G401 (cell line): ENCODE measurements at regions not wholly inside any gene's neighbourhood (a gene's known extent, or its start where the extent isn't known, plus 50 kb on each side); places are given as distances from the start of the nearest gene placed in this dataset.

Source experiments
- DNase-seq: peaks from one replicate; pipeline ENCODE4 v3.0.0-alpha.2; 2015; ENCODE audit warnings: low spot score
- in situ Hi-C: cut with HindIII; loops from 2 replicates; pipeline ENCODE4 v1.10.0; 2016; ENCODE audit warnings: low sequenced_read_pairs, mixed read lengths

GRCh38 chr9:105828171-105828570, 133.8 kb downstream of the TMEM38B start:
- DNase-seq: no peak
- in situ Hi-C loops: no loop called here

DNA sequence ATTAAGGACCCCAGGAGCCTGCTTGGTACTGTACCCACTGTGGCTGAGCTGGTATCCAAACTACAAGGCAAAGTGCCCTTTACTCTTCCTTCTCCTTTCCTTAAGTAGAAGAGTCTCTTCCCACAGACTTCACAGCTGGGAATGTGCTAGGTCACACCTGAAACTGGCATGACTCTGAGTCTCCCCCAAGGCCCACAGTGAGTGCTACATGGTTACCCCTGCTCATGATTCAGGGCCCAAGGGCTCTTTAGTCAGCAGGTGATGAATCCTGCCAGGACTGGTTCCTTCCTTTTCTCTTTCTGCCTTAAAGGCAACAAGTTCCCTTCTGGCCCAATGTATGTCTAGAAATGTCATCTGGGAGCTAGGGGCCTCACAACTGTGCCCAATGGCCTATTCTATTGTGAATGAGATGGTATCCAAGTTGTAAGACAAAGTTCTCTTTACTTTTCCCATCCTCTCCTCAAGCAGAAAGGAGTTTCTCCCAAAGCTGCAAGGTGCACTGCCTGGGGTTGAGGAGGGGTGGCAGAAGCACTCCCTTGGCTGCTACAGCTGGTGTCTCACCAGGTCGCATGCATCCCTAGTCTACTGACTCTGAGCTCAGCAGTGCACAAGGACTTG, 134.4 kb downstream of the TMEM38B start:
- no peak for DNase-seq
- in situ Hi-C loops: no loop called here

DNA sequence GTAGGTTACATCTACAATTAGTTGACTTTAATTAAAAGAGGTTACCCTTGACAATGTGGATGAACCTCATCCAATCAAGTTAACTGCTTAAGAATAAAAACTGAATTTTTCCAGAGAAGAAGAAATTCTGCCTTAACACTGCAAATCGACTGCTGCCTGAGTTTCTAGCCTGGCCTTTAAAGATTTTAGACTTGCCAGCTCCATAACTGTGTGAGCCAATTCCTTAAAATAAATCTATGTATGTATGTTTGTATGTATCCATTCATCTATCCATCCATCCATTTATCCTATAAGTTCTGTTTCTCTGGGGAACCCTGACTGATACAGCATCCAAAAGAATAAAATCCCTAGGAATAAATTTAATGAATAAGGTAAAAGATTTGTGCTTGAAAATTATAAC, 136.1 kb downstream of the TMEM38B start:
- in situ Hi-C loops: no loop called here
- no peak for DNase-seq

- no peak for DNase-seq
- in situ Hi-C loops: no loop called here
These were observed 137.9 kb downstream of the TMEM38B start for GRCh38 chr9:105832096-105832710.

DNA sequence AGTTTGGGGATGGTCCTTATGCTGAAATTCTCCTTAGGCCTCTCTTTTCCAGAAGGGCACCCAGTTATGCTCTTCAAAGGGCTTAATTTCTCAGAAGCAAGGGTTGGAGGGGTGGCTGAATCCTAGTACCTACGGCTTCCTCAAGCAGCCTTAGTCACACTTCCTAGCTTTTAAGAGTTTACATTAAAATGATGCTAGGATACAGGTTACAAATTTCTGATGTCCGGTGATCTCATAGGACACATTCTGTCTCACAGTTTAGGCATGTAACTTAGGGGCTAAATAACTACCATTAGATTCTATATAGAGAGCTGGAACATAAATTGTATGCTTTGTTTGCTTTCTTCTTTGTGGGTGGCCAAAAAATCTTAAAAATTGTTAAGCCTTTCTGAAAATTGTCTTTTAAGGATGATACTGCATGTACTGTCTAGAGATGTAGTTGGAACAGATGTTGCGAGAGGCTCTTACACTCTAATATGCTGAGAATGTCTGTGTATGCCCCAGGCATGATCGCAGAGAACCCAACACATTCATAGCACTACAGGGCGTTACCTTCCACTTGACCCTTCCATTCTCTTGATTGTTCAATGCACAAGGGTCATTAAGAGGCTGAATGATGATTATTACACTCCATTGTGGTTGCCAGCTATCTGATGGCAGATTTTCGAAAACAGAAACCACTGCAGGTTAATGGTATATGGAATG, 139.1 kb downstream of the TMEM38B start:
- DNase-seq: no peak
- in situ Hi-C loops: no loop called here

- no peak for DNase-seq
- in situ Hi-C loops: no loop called here
These were observed 140.1 kb downstream of the TMEM38B start for GRCh38 chr9:105834404-105834803.

DNA sequence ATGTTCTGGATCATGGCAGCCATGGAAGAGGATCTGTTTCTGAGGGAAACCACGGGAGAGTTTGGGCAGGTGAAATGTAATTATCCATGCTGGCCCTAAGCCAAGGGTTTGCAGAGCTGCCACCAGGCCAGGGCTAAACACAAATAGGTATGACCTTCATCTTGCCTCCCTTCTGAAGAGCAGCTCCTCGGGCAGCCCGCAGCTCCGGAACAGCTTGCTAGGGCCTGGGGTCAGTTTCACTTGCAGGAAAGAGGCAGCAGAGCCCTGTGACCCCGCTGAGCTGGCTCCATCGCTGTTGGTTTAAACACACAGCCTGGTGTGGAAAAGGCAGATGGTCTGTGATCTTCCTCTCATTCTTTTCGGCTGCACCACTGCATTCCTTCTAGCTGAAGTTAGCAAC, 141.4 kb downstream of the TMEM38B start:
- peak; percentile 84 for DNase-seq
- in situ Hi-C loops: no loop called here

DNA sequence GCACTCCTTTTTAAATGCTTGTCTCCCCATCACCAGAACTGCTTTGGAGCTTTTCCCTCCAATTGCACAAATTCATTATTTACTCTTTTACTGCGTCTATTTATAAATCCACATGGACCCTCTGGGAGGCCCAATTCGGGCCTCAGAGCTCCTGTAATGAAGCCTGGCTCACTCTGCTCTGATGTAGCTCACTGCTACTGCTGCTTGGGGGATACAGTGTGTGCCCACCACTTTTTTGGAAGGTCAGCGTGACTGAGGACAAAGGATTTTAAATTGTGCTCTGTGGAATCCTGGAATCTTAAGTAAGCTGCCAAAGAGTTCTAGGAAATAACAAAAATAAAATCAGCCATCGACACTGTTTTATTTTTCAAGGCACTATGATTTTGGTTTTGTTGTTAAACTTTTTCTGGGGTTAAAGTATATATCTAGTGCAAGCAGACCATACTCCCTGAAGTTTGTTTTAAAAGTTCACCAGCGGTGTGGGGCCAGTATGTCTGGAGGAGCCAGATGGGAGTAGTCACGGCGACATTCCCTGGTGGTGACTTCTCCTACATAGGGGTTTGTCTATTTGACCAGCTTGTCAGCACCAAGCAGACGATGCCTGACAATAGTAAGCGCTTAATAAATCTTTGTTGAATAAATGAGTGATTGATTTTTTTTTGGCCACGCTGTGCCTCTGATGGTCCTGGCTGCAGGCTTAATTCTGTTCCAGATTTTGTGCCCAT, 142.8 kb downstream of the TMEM38B start:
- no peak for DNase-seq
- in situ Hi-C loops: no loop called here

GRCh38 chr9:105841562-105841961, 147.2 kb downstream of the TMEM38B start:
- in situ Hi-C loops: no loop called here
- DNase-seq: no peak

GRCh38 chr9:105842023-105842644, 147.8 kb downstream of the TMEM38B start:
- DNase-seq: no peak
- in situ Hi-C loops: no loop called here

DNA sequence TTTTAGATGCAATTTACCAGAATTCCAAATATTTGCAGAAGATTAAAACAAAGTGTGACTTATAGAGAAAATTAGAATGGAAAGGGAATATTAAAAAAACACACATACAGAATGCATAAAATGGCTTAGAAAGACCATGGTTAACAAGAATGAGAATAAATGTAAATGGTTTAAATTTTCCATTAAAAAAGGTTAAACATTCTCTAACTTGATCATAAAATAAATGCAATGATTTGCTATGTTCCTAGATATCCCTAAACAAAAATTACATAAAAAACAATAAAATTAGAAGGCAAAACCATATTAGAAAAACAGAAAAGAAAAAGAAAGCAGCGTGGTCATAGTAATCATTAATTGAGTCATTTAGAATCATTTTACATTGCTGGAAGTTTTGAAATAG, 152.5 kb downstream of the TMEM38B start:
- in situ Hi-C loops: no loop called here
- DNase-seq: no peak

DNA sequence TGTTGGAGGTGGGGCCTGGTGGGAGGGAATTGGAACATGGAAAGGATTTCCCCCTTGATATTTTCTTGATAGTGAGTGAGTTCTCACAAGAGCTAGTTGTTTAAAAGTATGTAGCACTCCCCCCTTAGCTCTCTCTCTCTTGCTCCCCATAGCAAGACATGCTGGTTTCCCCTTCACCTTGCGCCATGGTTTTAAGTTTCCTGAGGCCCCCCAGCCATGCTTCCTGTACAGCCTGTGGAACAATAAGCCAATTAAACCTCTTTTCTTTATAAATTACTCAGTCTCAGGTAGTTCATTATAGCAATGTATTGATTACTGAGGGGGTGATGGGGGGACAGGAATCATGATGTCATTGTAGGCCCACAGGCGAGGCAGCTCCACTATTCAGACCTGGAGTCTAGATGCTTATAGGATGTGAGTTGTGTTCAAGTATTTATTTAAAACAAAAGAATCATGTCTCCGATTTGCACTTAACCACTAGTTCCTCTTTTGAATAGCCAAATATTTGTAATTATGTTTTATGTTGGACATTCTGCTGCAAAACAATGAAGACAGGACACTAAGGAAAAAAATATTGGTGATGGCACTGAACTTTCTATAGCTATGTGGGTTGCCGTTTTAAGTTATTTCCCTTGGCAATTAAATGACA, 156.6 kb downstream of the TMEM38B start:
- in situ Hi-C loops: no loop called here
- no peak for DNase-seq

DNA sequence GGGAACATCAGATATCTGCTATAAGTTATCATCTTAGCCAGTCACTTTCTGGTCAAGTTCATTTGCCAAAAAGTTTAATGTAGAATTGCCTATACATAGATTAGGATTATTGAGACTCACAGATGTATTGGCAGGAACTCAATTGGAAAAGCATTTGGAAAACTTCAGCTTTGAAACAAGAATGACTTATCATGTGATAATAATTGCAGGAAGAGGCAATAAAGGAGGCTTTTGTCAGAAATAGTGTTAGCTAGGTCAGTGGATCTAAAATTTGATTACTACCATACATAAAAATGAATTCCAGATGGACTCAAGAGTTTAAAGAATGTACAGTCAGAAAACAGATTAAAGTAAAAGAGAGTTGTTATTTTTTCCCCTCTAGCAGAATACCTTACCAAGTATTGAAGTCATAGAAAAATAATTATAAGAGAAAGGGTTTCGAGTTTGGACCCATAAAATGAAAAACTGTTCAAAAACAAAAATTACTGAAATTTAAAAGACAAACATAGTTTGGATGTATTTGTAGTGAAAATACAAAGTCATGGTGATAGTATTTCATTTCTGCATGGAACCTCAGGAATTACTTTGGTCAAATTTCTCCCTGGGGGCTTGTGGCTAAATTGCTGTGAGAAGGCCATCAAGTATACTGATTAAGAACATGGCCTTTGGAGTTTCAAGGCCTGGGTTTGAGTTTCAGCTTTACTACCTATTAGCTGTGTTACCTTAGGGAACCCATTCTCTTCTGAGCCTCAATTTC, 159.9 kb downstream of the TMEM38B start:
- no peak for DNase-seq
- in situ Hi-C loops: no loop called here

GRCh38 chr9:105854783-105855724, 160.7 kb downstream of the TMEM38B start:
- DNase-seq: no peak
- in situ Hi-C loops: no loop called here

- no peak for DNase-seq
- in situ Hi-C loops: no loop called here
These were observed 161.6 kb downstream of the TMEM38B start for GRCh38 chr9:105855987-105856386.

DNA sequence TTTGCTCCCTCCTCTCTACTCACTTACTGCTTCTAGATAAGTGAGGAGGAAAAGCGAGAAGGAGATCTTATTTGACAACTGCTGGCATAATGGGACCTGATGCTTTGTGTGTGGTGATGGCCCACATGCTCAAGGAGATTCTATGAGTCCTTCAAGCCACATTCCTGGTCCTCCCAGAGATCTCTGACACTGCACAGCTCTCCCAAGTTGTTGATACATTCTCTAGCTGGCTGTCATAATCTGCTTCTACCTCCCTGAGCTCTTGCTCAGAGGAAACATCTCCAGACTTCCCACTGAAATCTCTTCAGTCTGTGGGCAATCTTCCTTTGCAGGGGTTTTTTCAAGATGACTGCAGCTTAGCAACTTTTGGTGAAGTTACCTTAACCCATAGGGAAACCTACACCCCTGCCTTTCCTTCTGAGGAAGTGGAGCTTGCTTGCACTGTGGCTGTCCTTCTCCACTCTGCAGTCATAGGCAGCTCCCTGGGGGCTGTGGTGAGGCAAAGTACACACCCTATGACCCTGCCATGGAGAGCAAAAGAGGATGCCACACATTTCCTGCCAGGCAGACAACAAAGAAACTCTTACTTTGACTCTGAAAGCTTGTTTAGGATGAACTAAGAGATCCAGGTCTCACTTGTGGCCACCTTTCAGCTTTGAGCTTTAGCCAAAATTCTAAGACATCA, 163.8 kb downstream of the TMEM38B start:
- DNase-seq: no peak
- in situ Hi-C loops: no loop called here

DNA sequence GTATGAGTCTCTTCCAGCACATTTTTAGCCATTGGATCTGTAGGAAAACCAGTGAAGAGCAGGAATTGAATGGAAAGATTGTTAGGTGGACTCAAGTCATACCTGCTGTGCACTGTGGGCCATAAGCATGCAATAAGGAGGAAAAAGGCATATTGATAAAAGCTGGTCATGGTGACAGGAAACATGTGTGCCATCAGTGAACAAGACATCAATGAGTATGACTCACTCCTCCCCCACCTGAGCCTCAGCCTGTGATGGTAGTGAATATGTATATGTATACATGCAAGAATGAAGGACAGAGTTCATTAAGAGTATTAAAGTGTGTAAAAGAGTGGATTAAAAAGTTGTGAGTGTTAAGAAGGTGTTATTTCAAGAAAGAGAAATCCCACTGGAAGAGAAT, 164.5 kb downstream of the TMEM38B start:
- in situ Hi-C loops: no loop called here
- DNase-seq: no peak
